ENCODE measurements at regions not wholly inside any gene's neighbourhood (a gene's known extent, or its start where the extent isn't known, plus 50 kb on each side); places are given as distances from the start of the nearest gene placed in this dataset.
"Not testable (repeated sequence)": the region's sequence is repeated elsewhere in the genome, so short reads cannot be mapped to it uniquely, and the experiment has no call there.

DNA sequence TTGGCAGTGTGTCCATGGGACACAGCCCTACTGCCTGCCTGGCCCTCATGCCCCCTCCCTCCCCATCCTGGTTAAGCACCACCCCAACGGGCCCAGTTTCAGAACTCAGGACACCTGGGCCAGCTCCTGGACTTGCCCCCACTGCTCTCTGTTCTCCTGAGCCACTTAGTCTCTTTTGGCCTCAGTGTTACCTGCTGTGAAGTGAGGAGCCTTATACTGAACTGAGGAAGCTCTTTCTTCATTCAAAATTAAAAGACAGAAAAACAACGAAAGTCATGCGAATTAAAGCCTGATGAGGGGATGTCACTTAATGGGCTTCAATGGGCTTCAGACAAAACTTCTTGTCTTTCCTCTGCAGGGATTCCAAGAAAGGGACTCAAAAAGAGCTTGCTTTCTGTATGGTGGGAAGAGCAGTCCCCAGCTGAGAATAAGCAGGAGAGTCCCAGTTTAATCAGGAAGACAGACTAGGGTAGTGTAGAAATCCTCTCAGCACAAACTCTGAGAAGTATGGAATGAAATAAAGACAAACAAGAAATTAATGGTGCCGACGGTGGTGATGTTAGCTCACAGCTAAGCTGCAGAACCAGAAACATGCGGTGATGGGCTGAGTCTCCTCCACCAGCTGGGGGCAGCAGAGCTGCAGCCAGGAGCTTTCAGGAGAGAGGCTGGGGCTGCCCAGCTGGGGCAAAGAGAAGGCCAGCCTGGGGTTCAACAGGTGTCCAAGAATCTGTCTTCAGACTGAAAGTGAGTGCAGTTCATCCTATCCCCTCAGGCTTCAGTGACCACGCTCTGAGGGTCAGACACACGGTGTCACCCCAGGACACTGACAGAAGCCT is 101.0 kb downstream of the GGTLC2 start:
- DNase-seq: no peak

DNA sequence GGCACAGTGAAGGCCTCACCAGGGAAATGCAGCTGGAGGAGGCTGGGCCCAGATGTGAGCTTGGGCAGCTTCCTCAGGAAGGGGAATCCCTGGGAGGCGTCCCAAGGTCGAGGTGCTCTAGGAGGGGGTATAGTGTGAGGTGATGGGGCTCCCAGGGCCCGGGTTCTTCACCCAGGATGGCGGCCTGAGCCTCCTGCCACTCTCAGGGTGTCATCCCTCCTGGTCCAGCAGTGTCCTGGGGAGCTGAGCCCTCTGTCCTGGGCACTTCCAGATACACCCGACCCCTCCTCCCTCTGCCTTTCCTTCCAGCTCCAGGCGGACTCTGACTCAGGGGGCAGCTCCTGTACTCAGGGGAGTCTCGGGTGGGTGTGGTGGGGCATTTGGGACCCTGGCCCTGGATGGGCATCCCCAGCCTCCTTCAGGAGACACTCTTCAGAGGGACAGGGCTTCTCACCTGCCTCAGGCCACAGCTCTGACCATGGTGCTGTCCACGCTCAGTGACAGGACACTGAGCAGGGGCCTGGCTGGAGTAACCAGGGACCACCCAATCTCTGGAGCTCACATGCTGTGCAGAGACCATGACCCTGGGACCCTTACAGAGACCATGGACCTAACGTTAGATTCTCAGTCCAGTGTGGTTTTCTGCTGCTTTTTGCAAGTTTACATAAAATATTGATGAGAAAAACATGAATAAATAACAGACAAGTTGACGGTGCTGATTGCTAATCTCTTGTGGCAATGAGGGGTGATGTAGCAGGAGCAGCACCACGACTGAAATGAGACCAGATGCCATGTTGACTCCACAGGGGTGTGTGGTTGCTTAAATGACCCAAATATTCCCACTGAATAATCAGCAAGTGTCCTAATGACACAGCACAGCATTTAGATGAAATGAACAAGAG is 101.9 kb downstream of the GGTLC2 start:
- no peak for DNase-seq

DNA sequence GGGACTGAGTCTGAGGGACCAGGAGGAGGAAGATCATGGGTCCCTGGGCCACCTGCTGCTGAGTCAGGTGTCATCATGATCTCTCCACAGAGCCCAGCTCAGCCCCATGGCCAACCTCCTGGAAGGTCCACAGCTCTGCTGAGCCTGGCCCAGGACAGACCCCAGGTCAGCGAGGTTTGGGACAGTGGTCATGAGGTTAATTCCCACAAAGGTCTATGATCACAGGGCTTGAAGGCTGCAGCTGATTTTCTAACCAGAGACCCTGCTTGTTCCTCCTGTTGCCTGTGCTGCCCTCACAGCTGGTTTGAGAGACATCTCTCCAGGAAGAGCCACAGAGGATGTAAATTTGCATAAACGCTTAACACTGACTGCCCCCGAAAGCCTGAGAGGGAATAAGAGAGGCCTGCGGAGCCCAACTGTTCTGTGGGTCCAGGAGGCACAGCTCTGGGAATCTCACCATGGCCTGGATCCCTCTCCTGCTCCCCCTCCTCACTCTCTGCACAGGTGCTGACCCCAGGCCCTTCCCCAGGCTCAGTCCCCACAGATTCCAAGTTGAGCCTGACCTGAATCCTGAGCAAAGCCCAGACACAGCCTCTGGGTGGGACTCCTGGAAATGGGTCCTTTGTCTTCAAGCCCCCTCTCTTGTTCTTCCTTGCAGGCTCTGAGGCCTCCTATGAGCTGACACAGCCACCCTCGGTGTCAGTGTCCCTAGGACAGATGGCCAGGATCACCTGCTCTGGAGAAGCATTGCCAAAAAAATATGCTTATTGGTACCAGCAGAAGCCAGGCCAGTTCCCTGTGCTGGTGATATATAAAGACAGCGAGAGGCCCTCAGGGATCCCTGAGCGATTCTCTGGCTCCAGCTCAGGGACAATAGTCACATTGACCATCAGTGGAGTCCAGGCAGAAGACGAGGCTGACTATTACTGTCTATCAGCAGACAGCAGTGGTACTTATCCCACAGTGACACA is 102.8 kb downstream of the GGTLC2 start:
- no peak for DNase-seq

DNA sequence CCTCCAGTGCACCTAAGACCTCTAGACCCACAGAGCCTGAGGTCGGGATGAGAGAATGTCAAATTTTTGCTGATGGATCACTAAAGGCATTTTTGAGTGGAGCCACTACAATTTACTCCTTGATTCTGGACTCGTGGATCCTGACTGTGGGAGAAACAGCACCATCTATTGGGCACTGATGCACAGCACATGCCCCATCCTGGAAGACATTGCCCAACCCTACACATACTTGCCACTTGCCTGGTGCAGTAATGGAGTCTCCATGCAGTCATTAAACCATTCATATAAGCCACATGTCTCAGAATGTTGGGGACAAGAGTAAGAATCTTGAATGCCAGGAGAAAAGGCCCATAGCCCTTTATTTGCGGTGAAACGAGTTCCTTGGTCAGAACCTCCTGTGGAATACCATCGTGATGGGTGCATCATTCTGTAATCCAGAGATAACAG is 103.9 kb downstream of the GGTLC2 start:
- DNase-seq: no peak

DNA sequence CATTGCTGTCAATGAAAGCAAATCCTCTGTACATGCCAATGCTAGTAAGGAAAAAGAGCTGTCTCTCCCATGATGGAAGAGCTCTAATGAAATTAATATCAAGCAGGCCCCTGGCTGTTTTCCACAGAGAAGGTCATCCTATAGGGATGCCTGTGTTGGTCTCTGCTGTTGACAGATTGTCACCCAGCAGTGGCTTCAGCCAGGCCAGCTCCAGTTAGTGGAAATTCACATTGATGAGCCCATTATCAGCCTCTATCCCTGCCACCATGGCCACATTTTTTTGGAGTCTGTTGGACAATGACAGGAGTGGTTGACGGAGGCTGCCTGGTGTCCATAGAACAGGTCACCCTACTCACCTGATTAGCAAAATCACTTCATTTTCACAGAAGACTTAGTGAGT is 104.3 kb downstream of the GGTLC2 start:
- no peak for DNase-seq

DNA sequence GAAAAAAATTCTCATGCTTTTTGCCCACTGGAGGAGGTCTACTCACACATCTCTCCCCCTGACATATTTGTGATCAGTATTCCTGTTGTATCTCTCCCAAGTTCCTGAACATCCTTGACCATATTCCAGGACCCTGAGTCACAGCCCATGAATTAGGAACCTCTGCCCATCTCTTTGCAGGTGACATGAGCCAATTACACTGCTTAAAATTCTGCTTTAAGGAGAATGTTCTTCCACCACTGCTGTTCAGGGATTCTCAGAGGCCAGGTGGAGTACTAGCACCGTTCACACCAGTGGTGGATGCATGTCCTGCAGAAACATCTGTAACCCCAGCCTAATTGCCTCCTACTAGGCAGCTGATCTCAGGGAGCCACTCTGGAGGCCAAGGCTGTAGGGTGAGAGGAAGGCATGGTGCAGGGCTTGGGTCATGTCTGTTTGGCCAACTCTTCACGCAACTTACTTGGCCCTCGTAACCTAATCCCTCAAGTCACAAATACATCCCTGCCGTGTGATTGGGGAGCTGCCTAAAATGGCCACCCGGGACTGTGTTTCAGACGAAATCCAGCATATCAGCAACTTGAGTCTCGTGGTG is 104.8 kb downstream of the GGTLC2 start:
- no peak for DNase-seq

DNA sequence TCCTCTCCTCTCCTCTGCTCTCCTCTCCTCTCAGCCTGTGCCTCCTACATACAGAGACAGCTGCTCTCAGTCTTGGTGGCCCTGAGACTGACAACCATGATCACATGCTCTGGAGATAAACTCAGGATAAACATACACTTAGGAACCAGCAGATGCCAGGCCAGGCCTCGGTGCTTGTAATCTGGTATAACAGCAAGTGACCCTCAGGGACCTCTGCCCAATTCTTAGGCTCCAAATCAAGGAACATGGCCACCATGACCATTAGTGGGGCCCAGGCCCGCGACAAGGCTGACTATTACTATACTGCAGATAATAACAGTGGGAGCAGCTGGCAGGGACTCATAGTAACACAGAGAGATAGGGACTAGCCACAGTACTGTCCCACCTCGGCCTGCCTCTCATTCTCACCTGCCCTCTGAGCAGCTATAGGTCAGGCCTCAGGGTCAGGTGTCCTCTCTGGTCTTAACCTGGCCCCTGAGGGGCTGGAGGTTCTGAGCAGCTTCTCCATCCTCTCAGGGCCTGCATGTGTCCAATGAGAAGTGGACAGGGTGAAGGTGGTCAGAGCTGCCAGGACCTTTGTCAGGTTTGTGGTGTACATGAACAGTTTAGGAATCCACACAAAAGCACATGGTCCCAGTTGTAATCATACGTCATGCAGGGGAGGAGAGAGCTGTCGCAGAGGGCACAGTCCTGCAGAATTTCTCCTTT is 106.1 kb downstream of the GGTLC2 start:
- DNase-seq: no peak

DNA sequence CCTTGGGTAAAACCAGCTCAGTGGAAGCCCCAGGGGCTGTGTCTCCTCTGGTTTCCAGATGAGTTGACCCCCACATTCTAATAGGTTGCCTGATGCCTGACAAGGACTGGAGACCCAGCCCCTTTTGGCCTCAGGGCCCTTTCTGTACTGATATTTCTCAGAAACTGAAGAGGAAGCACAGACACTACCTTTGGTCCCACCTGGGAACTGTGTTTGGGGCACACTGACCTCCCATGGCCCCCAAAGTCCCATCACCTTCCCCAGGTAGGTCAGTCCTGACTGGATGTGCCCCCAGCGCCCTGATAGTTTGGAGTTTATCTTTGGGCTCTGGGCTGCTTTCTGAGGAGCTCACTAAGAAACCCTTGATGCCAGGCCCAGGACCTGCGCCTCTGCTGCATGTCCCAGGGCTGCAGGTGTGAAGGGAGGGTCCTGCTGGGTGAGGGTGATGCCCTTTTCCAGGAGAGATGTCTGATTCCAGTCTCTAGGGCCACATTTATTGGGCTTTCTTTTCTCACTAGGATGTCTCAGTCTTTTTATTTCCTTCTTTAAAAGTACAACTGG is 106.7 kb downstream of the GGTLC2 start:
- no peak for DNase-seq

DNA sequence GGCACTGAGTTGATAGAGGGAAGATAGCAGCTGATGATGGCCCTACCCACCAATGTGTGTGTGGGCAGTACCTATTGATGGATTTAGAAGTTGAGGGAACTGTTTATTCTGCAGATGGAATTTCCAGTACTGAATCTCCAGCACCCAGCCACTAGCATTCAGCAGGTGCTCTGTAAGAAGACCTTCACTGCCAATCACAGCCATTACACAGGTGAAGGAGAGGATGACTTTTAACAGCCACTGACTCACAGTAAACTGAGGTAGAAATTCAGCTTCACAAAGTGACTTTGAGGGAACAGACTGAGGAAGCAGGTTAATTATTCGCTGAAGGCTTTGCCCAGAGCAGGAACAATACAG is 107.8 kb downstream of the GGTLC2 start:
- DNase-seq: no peak

DNA sequence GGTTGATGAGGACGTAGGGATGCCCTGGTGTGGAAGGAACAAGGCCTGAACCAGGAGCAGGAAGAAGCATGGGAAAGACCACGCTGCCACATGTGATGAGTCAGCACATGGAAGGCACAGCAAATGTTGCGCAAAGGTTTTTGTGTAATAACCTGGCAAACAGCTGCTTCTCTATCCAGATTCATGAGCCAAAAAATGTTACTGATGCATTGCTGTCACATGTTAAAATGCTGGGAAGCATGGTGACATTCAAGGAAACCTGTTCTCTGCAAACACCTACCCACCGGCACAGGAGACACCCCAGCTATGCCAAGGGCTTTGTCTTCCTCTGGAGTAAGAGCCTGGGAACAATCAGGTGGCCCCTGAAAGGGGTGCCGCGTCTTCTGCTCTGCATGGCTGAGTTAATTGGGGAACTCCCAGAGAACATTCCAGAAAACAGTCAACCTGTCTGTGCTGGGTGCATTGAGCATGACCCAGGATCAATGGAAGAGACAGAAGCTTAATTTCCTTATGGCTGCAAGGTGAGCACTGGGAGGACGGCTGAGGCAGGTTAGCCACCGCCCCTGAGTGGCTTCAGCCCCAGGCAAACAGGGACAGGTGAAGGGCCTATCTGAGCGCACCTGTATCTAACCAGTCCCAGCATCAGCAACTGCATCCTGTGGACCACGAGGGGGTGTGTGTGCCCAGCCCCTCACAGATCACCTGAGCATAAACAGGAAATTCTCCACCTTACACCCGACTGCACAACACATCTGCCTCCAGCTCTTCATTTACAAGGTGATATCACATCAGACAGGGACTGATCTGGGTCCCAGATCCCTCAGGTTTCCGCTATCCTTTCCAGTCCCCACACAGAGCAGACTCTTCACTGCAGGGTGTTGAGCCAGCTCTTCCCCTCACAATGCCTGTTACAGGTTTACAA is 108.4 kb downstream of the GGTLC2 start:
- DNase-seq: no peak

DNA sequence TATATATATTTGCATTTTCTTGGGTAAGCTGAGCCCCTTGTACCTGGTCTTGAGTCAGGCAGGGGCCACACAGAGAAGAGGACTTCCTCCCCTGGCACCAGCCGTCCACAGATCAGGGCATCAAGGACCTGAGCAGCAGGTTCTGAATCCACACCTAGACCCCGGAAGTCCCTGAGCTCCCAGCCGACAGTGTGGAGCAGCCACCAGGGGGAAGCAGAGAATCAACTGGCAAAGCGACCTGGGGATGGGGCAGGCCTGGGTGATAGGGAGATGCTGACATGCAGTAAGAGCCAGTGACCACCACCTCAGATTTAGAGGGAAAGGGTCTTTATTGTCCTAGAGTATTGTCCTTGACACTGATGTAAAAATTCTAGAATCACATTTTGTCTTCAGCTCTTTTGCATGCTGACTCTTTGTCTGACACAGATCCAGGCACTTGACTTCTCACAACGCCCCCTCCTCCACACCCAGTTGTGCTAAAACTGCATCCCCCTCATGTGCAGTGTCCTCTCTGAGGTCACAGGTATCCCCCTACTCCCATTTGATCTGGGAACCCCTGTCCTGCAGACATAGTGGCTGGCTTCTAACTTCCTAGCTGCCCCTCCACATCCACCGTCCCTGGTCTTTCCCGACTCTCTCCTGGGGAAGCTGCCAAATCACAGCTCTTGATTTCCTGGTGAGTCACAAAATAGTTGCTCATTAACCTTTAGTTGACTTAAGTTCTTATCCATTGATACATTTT is 109.3 kb downstream of the GGTLC2 start:
- DNase-seq: peak; percentile 25

DNA sequence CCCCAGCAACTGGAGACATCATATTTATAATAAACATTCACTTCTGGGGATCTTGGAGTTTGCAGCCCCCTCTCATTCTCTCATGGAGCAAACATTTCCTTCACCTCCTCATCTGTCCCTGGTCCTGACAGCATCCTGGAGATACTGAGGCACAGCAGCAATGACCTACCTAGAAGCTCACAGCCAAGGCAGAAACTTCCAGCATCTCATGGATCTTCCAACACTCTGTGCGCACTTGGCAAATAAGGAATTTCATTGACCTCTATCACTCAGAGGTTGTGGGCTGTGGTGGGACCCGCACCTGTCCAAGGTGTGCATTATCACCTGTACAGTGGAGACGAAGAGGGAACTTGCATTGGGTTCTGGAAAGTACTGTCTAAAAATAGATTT is 109.8 kb downstream of the GGTLC2 start:
- no peak for DNase-seq

DNA sequence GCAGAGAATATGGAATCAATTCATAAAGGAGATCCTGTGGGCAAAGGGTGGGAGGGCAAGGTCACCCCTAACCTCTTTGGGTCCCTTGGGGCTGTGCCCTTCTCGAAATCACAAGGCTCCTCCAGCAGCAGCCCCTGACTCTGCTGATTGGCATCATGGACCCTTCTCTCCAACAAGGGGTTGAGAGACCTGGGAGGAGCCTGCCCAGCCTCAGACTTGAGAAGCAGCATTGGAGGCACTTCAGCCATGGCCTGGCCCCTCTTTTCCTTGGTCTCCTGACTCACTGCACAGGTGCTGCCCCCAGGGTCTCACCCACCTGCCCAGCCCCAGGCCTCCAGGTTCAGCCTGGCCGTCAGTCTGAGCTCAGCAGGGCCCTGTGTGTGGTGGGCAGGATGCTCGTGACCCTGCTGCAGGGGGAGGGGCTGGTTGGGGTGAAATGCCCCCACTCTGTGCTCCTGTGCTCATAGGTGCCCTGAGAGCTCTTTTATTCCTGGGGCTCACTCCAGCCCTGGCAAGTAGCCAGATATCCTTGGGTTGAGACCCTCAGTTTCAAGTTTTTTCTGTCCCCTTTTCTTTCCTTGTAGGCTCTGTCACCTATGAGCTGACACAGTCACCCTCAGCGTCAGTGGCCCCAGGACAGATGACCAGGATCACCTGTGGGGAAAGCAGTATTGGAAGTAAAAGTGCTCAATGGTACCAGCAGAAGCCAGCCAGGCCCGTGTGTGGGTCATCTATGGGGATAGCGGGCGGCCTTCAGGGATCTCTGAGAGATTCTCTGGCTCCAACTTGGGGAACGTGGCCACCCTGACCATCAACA is 110.8 kb downstream of the GGTLC2 start:
- DNase-seq: no peak

DNA sequence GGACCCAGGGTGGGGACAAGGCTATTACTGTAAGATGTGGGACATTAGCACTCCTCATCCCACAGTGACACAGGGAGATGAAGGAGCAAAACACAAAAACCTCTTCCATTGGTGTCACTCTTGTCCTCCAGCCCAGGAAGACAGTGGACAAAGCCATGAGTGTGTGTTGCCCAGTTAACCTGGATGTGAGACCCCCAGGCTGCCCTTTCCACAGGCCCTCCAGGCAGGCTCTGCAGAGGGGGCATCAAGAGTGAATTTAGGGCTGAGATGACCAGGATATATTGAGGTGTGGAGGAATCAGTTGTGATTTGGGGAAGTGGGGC is 111.3 kb downstream of the GGTLC2 start:
- no peak for DNase-seq

DNA sequence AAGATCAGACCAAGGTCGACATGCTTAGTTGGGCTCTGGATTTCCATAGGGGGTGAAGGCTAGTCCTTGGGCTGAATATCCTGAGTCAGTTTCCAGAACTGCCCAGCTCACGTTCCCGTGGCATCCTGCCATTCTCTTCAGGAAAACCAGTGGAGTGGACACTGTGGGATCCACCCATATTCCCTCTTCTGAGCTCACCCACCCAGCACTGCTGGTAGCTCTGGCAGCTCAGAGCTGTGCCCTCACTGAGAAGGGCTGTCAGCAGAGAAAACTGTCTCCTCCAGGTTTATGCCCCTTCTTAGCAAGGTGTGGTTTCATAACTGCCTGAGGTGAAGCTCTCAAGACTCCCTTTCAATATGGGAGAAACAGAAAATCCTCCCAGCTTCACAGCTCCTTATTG is 111.7 kb downstream of the GGTLC2 start:
- no peak for DNase-seq

DNA sequence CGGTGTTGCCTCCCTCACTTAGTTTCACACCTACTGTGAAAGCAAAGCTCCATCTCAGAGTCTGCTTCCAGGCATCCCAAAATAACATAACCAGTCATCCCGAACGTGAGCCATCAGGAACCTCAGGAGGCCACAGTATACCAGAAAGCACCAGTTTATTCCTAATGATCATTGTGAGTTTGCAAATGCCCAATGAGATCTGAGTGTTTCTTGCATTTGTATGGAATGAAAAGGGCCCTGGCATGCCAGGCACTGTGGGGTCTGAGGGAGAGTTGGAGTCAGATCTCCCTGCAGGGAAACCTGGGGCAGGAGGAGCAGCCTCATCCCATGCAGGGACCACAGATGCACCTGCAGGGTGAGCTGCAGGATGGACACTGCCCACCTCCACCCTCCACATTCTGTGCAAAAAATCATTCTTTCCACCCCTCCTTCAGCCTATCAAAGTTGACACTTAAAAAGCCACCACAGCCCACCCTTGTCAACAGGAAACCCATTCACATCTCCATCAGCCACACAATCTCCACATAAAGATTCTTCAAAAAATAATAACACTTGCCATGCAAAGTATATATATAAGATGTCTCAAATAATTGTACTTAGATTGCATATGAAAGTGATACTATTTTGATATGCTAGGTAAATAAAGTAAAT is 112.3 kb downstream of the GGTLC2 start:
- not testable (repeated sequence) for DNase-seq

DNA sequence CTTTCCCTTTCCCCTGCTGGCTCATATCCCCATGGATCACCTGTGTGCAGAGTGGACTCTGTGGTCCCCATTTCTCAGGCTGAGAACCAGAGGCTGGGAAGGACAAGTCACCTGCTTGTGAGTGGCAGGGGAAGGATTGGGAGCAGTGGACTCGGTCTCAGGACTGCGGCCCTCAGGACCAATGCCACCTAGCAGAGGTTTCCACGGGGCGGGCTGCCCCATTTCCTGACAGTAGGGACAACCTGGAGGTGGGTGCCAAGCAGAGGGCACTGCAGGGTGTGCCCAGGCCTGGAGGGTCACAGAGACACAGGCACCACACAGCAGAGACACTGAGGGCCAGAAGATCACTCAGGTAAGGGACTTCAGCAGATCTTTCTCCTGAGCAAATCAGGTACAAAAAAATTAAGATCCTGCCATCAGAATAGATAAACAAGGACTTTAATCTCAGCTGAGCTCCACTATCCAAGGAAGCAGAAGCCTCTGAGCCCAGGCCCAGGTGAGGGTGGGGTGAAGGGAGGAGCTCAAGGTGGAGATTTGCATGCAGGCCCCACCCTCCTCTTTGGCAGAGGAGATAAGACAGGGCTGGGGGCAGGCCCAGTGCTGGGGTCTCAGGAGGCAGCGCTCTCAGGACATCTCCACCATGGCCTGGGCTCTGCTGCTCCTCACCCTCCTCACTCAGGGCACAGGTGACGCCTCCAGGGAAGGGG is 113.8 kb downstream of the GGTLC2 start:
- not testable (repeated sequence) for DNase-seq

DNA sequence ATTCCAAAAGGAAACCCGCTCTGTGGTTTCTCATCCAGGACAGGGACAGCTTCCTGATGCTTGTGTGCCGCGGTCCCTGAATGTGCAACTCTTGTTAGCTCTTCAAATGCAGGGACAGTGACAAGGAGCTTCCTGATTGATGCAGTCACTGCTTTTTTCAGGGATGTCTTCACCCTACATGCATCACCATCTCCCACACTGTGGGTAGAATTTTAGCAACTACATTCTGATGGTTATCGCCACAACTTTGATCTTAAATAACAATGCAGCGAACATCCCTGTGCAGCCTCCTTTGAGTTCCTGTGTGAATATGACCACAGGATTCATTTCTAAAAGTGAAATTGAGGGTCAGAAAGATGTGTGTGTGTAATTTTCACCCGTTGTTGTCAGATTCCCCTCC is 115.0 kb downstream of the GGTLC2 start:
- DNase-seq: no peak
